RWPE2 (cell line): ENCODE measurements at regions not wholly inside any gene's neighbourhood (a gene's known extent, or its start where the extent isn't known, plus 50 kb on each side); places are given as distances from the start of the nearest gene placed in this dataset.
A peak's percentile ranks its signal among the peaks of the same experiment; 100 is the strongest.

ENCODE experiments used
- ATAC-seq: fragments of 200-7000 bp; cut with Tn5 transposase; 3 replicates; pipeline ENCODE4 v1.9.1; 2021; ENCODE audit warnings: low read depth
- DNase-seq: peaks from one replicate; pipeline ENCODE4 v3.0.0-alpha.2; 2020; ENCODE audit warnings: low spot score
- H3K27ac ChIP-seq: fragments of 450-650 bp; 2 replicates; pipeline ENCODE4 v1.5.1; 2017; ENCODE audit warnings: mild to moderate bottlenecking; ENCODE audit not compliant: poor library complexity, severe bottlenecking
- H3K27me3 ChIP-seq: fragments of 250-450 bp; sonication (Bioruptor Pico); 2 replicates; pipeline ENCODE4 v1.5.1; 2021; ENCODE audit warnings: mild to moderate bottlenecking, moderate library complexity; ENCODE audit not compliant: insufficient read depth, poor library complexity, severe bottlenecking
- H3K36me3 ChIP-seq: fragments of 250-450 bp; sonication (Bioruptor Pico); 2 replicates; pipeline ENCODE4 v1.5.1; 2020; ENCODE audit warnings: low read depth, mild to moderate bottlenecking, moderate library complexity
- H3K4me1 ChIP-seq: fragments of 250-450 bp; sonication (Bioruptor Pico); 2 replicates; pipeline ENCODE4 v1.5.1; 2021; ENCODE audit warnings: mild to moderate bottlenecking, moderate library complexity; ENCODE audit not compliant: insufficient read depth, poor library complexity, severe bottlenecking
- H3K4me3 ChIP-seq: fragments of 250-450 bp; sonication (Bioruptor Pico); 2 replicates; pipeline ENCODE4 v1.5.1; 2021; ENCODE audit warnings: mild to moderate bottlenecking, moderate library complexity; ENCODE audit not compliant: severe bottlenecking
- H3K9me3 ChIP-seq: fragments of 250-450 bp; sonication (Bioruptor Pico); 2 replicates; pipeline ENCODE4 v1.5.1; 2021; ENCODE audit warnings: mild to moderate bottlenecking, moderate library complexity; ENCODE audit not compliant: severe bottlenecking
- TF ChIP-seq, protein P1 (sequence below): fragments of 450-650 bp; IDR thresholded peaks from one replicate; pipeline ENCODE4 v1.5.1; 2017; ENCODE audit warnings: mild to moderate bottlenecking, moderate library complexity; ENCODE audit not compliant: poor library complexity, severe bottlenecking

- Histone ChIP-seq H3K36me3 (no peaks in the 10 kb centered on the region), H3K27me3 (no peaks in the 10 kb centered on the region), H3K27ac (no peak overlapping the region), H3K4me1 (peaks cover 9% of the 10 kb centered on the region), H3K4me3 (no peak overlapping the region), H3K9me3 (no peaks in the 10 kb centered on the region)
- ATAC-seq (peak; percentile 75), DNase-seq (no peak)
- TF ChIP-seq, protein P1, sequence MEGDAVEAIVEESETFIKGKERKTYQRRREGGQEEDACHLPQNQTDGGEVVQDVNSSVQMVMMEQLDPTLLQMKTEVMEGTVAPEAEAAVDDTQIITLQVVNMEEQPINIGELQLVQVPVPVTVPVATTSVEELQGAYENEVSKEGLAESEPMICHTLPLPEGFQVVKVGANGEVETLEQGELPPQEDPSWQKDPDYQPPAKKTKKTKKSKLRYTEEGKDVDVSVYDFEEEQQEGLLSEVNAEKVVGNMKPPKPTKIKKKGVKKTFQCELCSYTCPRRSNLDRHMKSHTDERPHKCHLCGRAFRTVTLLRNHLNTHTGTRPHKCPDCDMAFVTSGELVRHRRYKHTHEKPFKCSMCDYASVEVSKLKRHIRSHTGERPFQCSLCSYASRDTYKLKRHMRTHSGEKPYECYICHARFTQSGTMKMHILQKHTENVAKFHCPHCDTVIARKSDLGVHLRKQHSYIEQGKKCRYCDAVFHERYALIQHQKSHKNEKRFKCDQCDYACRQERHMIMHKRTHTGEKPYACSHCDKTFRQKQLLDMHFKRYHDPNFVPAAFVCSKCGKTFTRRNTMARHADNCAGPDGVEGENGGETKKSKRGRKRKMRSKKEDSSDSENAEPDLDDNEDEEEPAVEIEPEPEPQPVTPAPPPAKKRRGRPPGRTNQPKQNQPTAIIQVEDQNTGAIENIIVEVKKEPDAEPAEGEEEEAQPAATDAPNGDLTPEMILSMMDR: peak; percentile 39
These were observed 74.6 kb downstream of the AASDHPPT start for GRCh38 chr11:106152013-106152412.

DNA sequence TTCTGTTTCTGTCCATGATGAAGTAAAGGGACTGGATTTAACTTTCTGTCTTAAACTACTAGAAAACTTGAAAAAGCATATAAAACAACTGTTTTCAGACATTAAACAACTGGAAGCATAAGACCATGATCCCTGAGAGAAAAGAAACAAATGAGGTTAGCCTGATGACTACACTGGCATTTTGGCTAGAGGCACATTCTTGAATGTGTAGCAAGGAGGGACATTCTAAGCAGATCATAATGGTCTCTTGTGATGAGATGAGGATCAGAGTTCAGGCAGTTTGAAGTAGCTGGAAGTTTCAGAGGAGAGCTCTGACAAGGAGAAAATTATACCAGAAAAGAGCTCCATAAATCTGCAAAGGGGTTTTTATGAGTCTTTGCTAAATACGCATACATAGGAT lies 75.4 kb downstream of the AASDHPPT start:
- Histone ChIP-seq H3K4me1 (peaks cover 9% of the 10 kb centered on the region), H3K9me3 (no peaks in the 10 kb centered on the region), H3K27me3 (no peaks in the 10 kb centered on the region), H3K4me3 (no peak overlapping the region), H3K27ac (no peak overlapping the region), H3K36me3 (no peaks in the 10 kb centered on the region)
- TF ChIP-seq, protein P1: no peak
- ATAC-seq (peak; percentile 65; the same call in 2 of the 3 replicates), DNase-seq (no peak)

GRCh38 chr11:106156290-106156937 lies 79.0 kb downstream of the AASDHPPT start:
- Histone ChIP-seq H3K36me3 (no peaks in the 10 kb centered on the region), H3K27ac (no peak overlapping the region), H3K4me1 (peaks cover 9% of the 10 kb centered on the region), H3K9me3 (no peaks in the 10 kb centered on the region), H3K27me3 (no peaks in the 10 kb centered on the region), H3K4me3 (no peak overlapping the region)
- TF ChIP-seq, protein P1: peak; percentile 85
- DNase-seq (no peak), ATAC-seq (peak; percentile 31; the same call in 1 of the 3 replicates)

DNA sequence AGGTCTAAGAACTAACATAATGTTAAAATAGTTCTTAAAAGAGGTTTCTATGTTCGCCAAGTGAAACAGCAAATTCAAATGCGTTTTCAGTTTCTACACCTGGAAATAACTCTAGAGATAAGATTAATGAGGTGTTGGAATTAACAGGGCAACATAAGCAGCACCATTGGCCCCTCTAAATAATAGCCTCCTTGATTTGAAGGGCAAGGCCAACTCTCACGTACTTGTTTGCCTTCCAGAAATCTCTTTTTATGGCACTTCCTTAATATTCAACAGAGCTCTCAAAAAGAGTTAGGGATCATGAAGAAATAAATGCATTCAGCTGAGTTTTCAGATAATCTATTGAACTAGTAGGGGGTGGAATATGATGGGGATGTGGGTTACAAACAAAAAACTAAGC lies 80.9 kb downstream of the AASDHPPT start:
- no peaks in the 10 kb centered on the region for H3K4me1 ChIP-seq
- H3K4me3 ChIP-seq: no peak overlapping the region
- ATAC-seq (no peak), DNase-seq (no peak)
- no peaks in the 10 kb centered on the region for H3K36me3 ChIP-seq
- TF ChIP-seq, protein P1: no peak
- H3K9me3 ChIP-seq: no peaks in the 10 kb centered on the region
- no peaks in the 10 kb centered on the region for H3K27me3 ChIP-seq
- no peak overlapping the region for H3K27ac ChIP-seq

- Histone ChIP-seq H3K9me3 (no peaks in the 10 kb centered on the region), H3K4me3 (no peak overlapping the region), H3K4me1 (no peaks in the 10 kb centered on the region), H3K36me3 (no peaks in the 10 kb centered on the region), H3K27ac (no peak overlapping the region), H3K27me3 (no peaks in the 10 kb centered on the region)
- no peak for DNase-seq
- TF ChIP-seq, protein P1: no peak
- ATAC-seq: peak; percentile 36; the same call in 1 of the 3 replicates
These were observed 82.4 kb downstream of the AASDHPPT start for GRCh38 chr11:106159836-106160235.
